Body of pancreas (tissue), 4 donors: ENCODE measurements at regions not wholly inside any gene's neighbourhood (a gene's known extent, or its start where the extent isn't known, plus 50 kb on each side); places are given as distances from the start of the nearest gene placed in this dataset.

Experiments used
- ATAC-seq: fragments of 150-250 bp; one replicate; pipeline ENCODE4 v1.9.1; 2016
- DNase-seq, 4 donors: peaks; one replicate each; pipeline ENCODE4 v3.0.0-alpha.2; 2019
- H3K27ac ChIP-seq, 4 donors: fragments of 200-600 bp; sonication (generic); 1 replicate in 3 of 4; 2 replicates in 1 of 4; pipeline versions ENCODE4 v1.5.1 to v1.6.1; 2016 to 2019; ENCODE audit warnings: mild to moderate bottlenecking in 1 of 4, mixed read lengths in 1 of 4, moderate library complexity in 1 of 4
- H3K27me3 ChIP-seq, 2 donors: fragments of 200-600 bp; sonication (generic); one replicate each; pipeline ENCODE4 v1.6.0; 2016; ENCODE audit warnings: mild to moderate bottlenecking in 1 of 2
- H3K36me3 ChIP-seq, 2 donors: fragments of 200-600 bp; sonication (generic); replicated peaks in 1 of 2; 2 replicates each; pipeline ENCODE4 v1.5.1; 2016; ENCODE audit warnings: low read depth in 2 of 2; ENCODE audit not compliant: insufficient read depth in 1 of 2
- H3K4me1 ChIP-seq: fragments of 200-600 bp; sonication (generic); one replicate; pipeline ENCODE4 v1.6.0; 2016
- H3K4me3 ChIP-seq, 2 donors: fragments of 200-600 bp; sonication (generic); 1 replicate in 1 of 2; 2 replicates in 1 of 2; pipeline ENCODE4 v1.5.1; 2016 to 2019
- H3K9me3 ChIP-seq, 3 donors: fragments of 200-600 bp; sonication (generic); 1 replicate in 2 of 3; 2 replicates in 1 of 3; pipeline ENCODE4 v1.5.1; 2016
- CTCF ChIP-seq, 7 experiments: fragments of 450-650 bp in 4 of 7; fragments of 200-600 bp in 3 of 7; sonication (generic) in 3 of 7; IDR thresholded peaks; one replicate each; pipeline ENCODE4 v1.5.1; 2016 to 2019; ENCODE audit warnings: antibody characterized with exemption in 7 of 7
- POLR2A ChIP-seq, 3 donors: fragments of 450-650 bp; IDR thresholded peaks; one replicate each; pipeline ENCODE4 v1.6.1; 2016; ENCODE audit warnings: antibody characterized with exemption in 3 of 3, mild to moderate bottlenecking in 2 of 3
- WGBS, 2 donors: methylation state at CpG; one replicate each; pipeline ENCODE4 v1.1.5; 2017; 5-methylcytosine and 5-hydroxymethylcytosine counted together
- intact Hi-C: fragments of 100-400 bp; cut with DNase I; formaldehyde crosslinking; loops from one replicate; pipeline ENCODE4 v1.15.1; 2023

DNA sequence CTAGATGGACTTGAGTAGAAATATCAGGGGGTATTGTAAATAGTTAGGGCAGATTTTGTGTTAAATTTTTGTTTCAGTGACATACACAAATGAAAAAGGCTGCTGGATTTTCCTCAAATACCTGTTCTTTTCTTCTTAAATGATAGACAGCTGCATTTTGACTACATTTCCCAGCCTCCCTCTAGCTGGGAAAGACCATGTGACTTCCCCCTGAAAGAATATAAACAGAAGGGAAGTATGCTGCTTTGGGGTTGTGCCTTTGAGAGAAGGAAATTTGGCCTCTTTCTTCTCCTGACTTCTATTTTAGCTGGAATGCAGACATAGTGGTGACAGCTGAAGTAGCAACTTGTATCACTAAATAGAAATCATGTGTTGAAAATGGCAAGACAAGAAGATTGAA lies 476.1 kb upstream of the SYT1 start:
- Histone ChIP-seq H3K36me3 (no peaks in the 10 kb centered on the region), H3K4me1 (no peaks in the 10 kb centered on the region), H3K9me3 (no peaks in the 10 kb centered on the region), H3K4me3 (no peak overlapping the region), H3K27me3 (no peaks in the 10 kb centered on the region), H3K27ac (no peak overlapping the region)
- TF ChIP-seq CTCF (IDR thresholded peaks at IDR 0.05) (no peak), POLR2A (IDR thresholded peaks at IDR 0.05) (no peak)
- ATAC-seq (no peak), DNase-seq (no peak)
- intact Hi-C loops = no loop called here

GRCh38 chr12:78390920-78391319 lies 473.7 kb upstream of the SYT1 start:
- Histone ChIP-seq H3K9me3 (no peaks in the 10 kb centered on the region), H3K4me3 (no peak overlapping the region), H3K4me1 (no peaks in the 10 kb centered on the region), H3K36me3 (no peaks in the 10 kb centered on the region), H3K27me3 (no peaks in the 10 kb centered on the region), H3K27ac (no peak overlapping the region)
- ATAC-seq = no peak
- WGBS, 2 donors = 53 to 56% methylated on average over 5 of the region's 5 CpGs
- DNase-seq = no peak
- TF ChIP-seq CTCF (IDR thresholded peaks at IDR 0.05) (no peak), POLR2A (IDR thresholded peaks at IDR 0.05) (no peak)
- intact Hi-C loops = no loop called here

GRCh38 chr12:78392918-78393317 lies 471.7 kb upstream of the SYT1 start:
- intact Hi-C loops = no loop called here

GRCh38 chr12:78395961-78396360 lies 468.6 kb upstream of the SYT1 start:
- Histone ChIP-seq H3K27me3 (no peaks in the 10 kb centered on the region), H3K27ac (no peak overlapping the region), H3K9me3 (no peaks in the 10 kb centered on the region), H3K36me3 (no peaks in the 10 kb centered on the region), H3K4me1 (no peaks in the 10 kb centered on the region), H3K4me3 (no peak overlapping the region)
- no peak for DNase-seq
- intact Hi-C loops = no loop called here
- WGBS, 2 donors = 64 to 70% methylated on average over 1 of the region's 1 CpG
- TF ChIP-seq CTCF (IDR thresholded peaks at IDR 0.05) = no peak
- TF ChIP-seq POLR2A (IDR thresholded peaks at IDR 0.05) = no peak
- no peak for ATAC-seq

More at GRCh38 chr12:78392918-78393317, 471.7 kb upstream of the SYT1 start:
- H3K9me3 ChIP-seq = no peaks in the 10 kb centered on the region
- no peaks in the 10 kb centered on the region for H3K36me3 ChIP-seq
- no peak for TF ChIP-seq POLR2A (IDR thresholded peaks at IDR 0.05)
- TF ChIP-seq CTCF (IDR thresholded peaks at IDR 0.05) = no peak
- no peaks in the 10 kb centered on the region for H3K27me3 ChIP-seq
- H3K27ac ChIP-seq = no peak overlapping the region
- H3K4me1 ChIP-seq = no peaks in the 10 kb centered on the region
- no peak for ATAC-seq
- DNase-seq = no peak
- WGBS, 2 donors = 25 to 40% methylated on average over 2 of the region's 2 CpGs
- no peak overlapping the region for H3K4me3 ChIP-seq

- no peak overlapping the region for H3K4me3 ChIP-seq
- intact Hi-C loops = no loop called here
- TF ChIP-seq POLR2A (IDR thresholded peaks at IDR 0.05) = no peak
- no peak for TF ChIP-seq CTCF (IDR thresholded peaks at IDR 0.05)
- no peak overlapping the region for H3K27ac ChIP-seq
- H3K36me3 ChIP-seq = no peaks in the 10 kb centered on the region
- H3K4me1 ChIP-seq = no peaks in the 10 kb centered on the region
- ATAC-seq (no peak), DNase-seq (no peak)
- 70 to 88% methylated on average over 1 of the region's 1 CpG for WGBS, 2 donors
- H3K9me3 ChIP-seq = no peaks in the 10 kb centered on the region
- no peaks in the 10 kb centered on the region for H3K27me3 ChIP-seq
Observed at GRCh38 chr12:78396538-78396937, 468.0 kb upstream of the SYT1 start.
